IMR-90 (cell line): ENCODE measurements at regions not wholly inside any gene's neighbourhood (a gene's known extent, or its start where the extent isn't known, plus 50 kb on each side); places are given as distances from the start of the nearest gene placed in this dataset.

Experiments
- ATAC-seq: fragments of 200-7000 bp; cut with Tn5 transposase; 2 replicates; pipeline ENCODE4 v1.9.1; 2020; ENCODE audit warnings: low read depth, mild to moderate bottlenecking, moderate library complexity
- BruUV-seq: library from RNA; stranded (reverse); fragments of 400-500 nt; replicated peaks from 2 replicates; lab custom pipeline; 2021; lab: Mats Ljungman, UMichigan
- CTCF ChIA-PET: fragments of 300-600 bp; formaldehyde crosslinking; extraction: SDS; loops from one replicate; lab custom pipeline; 2021; ENCODE audit warnings: antibody characterized with exemption; lab: Yijun Ruan, JAX
- POLR2A ChIA-PET: fragments of 300-600 bp; sonication (Branson Sonifier 250); formaldehyde crosslinking; loops from one replicate; lab custom pipeline; 2022; ENCODE audit warnings: antibody characterized with exemption; ENCODE audit not compliant: unreplicated experiment; lab: Charles Lee
- DNase-seq: peaks from one replicate; pipeline ENCODE4 v3.0.0; 2013
- H2AFZ ChIP-seq: replicated peaks from 2 replicates; pipeline ENCODE3; 2013; ENCODE audit warnings: low read length, mild to moderate bottlenecking; ENCODE audit not compliant: poor library complexity
- H2AK5ac ChIP-seq: 2 replicates; pipeline ENCODE4 v1.6.1; 2013; ENCODE audit warnings: low read depth, low read length, inconsistent platforms
- H2AK9ac ChIP-seq: replicated peaks from 2 replicates; pipeline ENCODE3; 2013; ENCODE audit warnings: mild to moderate bottlenecking, low read depth, low read length, moderate library complexity; ENCODE audit not compliant: poor library complexity
- H2BK120ac ChIP-seq: 2 replicates; pipeline ENCODE4 v1.6.1; 2013; ENCODE audit warnings: low read depth, low read length, inconsistent platforms
- H2BK15ac ChIP-seq: 3 replicates; pipeline ENCODE4 v1.6.1; 2013; ENCODE audit warnings: low read depth, low read length, inconsistent platforms
- H2BK20ac ChIP-seq: 2 replicates; pipeline ENCODE4 v1.6.1; 2013; ENCODE audit warnings: low read depth, mild to moderate bottlenecking, inconsistent platforms, low read length, moderate library complexity
- H2BK5ac ChIP-seq: 2 replicates; pipeline ENCODE4 v1.6.1; 2013; ENCODE audit warnings: mild to moderate bottlenecking, low read depth, low read length, inconsistent platforms; ENCODE audit not compliant: poor library complexity, severe bottlenecking
- H3K14ac ChIP-seq: replicated peaks from 2 replicates; pipeline ENCODE4 v1.6.1; 2013; ENCODE audit warnings: low read depth, low read length, inconsistent platforms
- H3K18ac ChIP-seq: 2 replicates; pipeline ENCODE4 v1.6.1; 2013; ENCODE audit warnings: low read depth, low read length, control low read depth
- H3K23ac ChIP-seq: 2 replicates; pipeline ENCODE4 v1.6.1; 2013; ENCODE audit warnings: low read depth, low read length, inconsistent platforms
- H3K27ac ChIP-seq: 2 replicates; pipeline ENCODE4 v1.5.1; 2013; ENCODE audit warnings: mild to moderate bottlenecking, control low read depth, low read length; ENCODE audit not compliant: insufficient read depth
- H3K27me3 ChIP-seq: 2 replicates; pipeline ENCODE4 v1.6.1; 2013; ENCODE audit warnings: low read length; ENCODE audit not compliant: control insufficient read depth, insufficient read depth
- H3K36me3 ChIP-seq: 2 replicates; pipeline ENCODE4 v1.6.1; 2013; ENCODE audit warnings: low read length, mixed read lengths; ENCODE audit not compliant: control insufficient read depth, insufficient read depth
- H3K4ac ChIP-seq: 2 replicates; pipeline ENCODE4 v1.6.1; 2013; ENCODE audit warnings: low read depth, low read length, inconsistent platforms
- H3K4me1 ChIP-seq: 2 replicates; pipeline ENCODE4 v1.6.1; 2013; ENCODE audit warnings: low read length, mixed read lengths; ENCODE audit not compliant: control insufficient read depth, insufficient read depth
- H3K4me2 ChIP-seq: 2 replicates; pipeline ENCODE4 v1.6.1; 2013; ENCODE audit warnings: low read depth, mild to moderate bottlenecking, control low read depth, low read length, moderate library complexity
- H3K4me3 ChIP-seq: 2 replicates; pipeline ENCODE4 v1.5.1; 2013; ENCODE audit warnings: low read depth, mild to moderate bottlenecking, control low read depth, low read length, moderate library complexity; ENCODE audit not compliant: insufficient read depth
- H3K56ac ChIP-seq: 2 replicates; pipeline ENCODE4 v1.6.1; 2013; ENCODE audit warnings: low read length, inconsistent platforms; ENCODE audit not compliant: insufficient read depth; ENCODE audit errors: extremely low read depth
- H3K79me1 ChIP-seq, 2 experiments: 2 replicates each; pipeline ENCODE4 v1.6.1; 2013; ENCODE audit warnings: low read length in 2 of 2, inconsistent platforms in 1 of 2, low read depth in 1 of 2
- H3K9ac ChIP-seq: 2 replicates; pipeline ENCODE4 v1.6.1; 2013; ENCODE audit warnings: low read depth, low read length, control low read depth
- H3K9me1 ChIP-seq: 2 replicates; pipeline ENCODE4 v1.6.1; 2013; ENCODE audit warnings: low read length, inconsistent platforms; ENCODE audit not compliant: insufficient read depth
- H3K9me3 ChIP-seq: 2 replicates; pipeline ENCODE4 v1.6.1; 2013; ENCODE audit warnings: low read length; ENCODE audit not compliant: control insufficient read depth, insufficient read depth
- H4K20me1 ChIP-seq: 2 replicates; pipeline ENCODE4 v1.6.1; 2013; ENCODE audit warnings: low read length, inconsistent platforms; ENCODE audit not compliant: insufficient read depth
- H4K5ac ChIP-seq: 2 replicates; pipeline ENCODE4 v1.6.1; 2013; ENCODE audit warnings: mild to moderate bottlenecking, low read depth, low read length, control low read depth
- H4K8ac ChIP-seq, 2 experiments: 2 replicates each; pipeline ENCODE4 v1.6.1; 2013; ENCODE audit warnings: low read depth in 2 of 2, low read length in 2 of 2, control low read depth in 1 of 2, inconsistent platforms in 1 of 2
- H4K91ac ChIP-seq: 2 replicates; pipeline ENCODE4 v1.6.1; 2013; ENCODE audit warnings: low read depth, low read length, inconsistent platforms; ENCODE audit not compliant: insufficient read depth
- BHLHE40 ChIP-seq: fragments of 150-350 bp; IDR thresholded peaks from 2 replicates; pipeline ENCODE4 v1.6.1; 2016; ENCODE audit warnings: mild to moderate bottlenecking, low read depth, low read length
- CHD1 ChIP-seq: IDR thresholded peaks from 2 replicates; pipeline ENCODE4 v1.6.1; 2012; ENCODE audit warnings: low read depth, low read length, improper control_type of control experiment
- CTCF ChIP-seq: conservative IDR thresholded peaks from 2 replicates; pipeline ENCODE4 v1.5.1; 2012; ENCODE audit warnings: mild to moderate bottlenecking, low read depth, low read length, improper control_type of control experiment
- ELK1 ChIP-seq: fragments of 150-350 bp; IDR thresholded peaks from 2 replicates; pipeline ENCODE4 v1.6.1; 2016; ENCODE audit warnings: low read depth, mild to moderate bottlenecking, low read length, moderate library complexity, borderline replicate concordance
- FOS ChIP-seq: fragments of 150-350 bp; IDR thresholded peaks from 2 replicates; pipeline ENCODE4 v1.6.1; 2016; ENCODE audit warnings: low read depth, low read length
- MAZ ChIP-seq: IDR thresholded peaks from 2 replicates; pipeline ENCODE4 v1.6.1; 2012; ENCODE audit warnings: low read depth, mild to moderate bottlenecking, low read length, improper control_type of control experiment, moderate library complexity, borderline replicate concordance
- MXI1 ChIP-seq: IDR thresholded peaks from 2 replicates; pipeline ENCODE4 v1.6.1; 2012; ENCODE audit warnings: low read depth, mild to moderate bottlenecking, low read length, moderate library complexity, borderline replicate concordance
- NFE2L2 ChIP-seq: fragments of 150-350 bp; IDR thresholded peaks from 2 replicates; pipeline ENCODE4 v1.6.1; 2016; ENCODE audit warnings: low read depth, mild to moderate bottlenecking, low read length
- POLR2A ChIP-seq: IDR thresholded peaks from 2 replicates; pipeline ENCODE4 v1.6.1; 2012; ENCODE audit warnings: mild to moderate bottlenecking, low read depth, low read length
- RAD21 ChIP-seq: IDR thresholded peaks from 2 replicates; pipeline ENCODE4 v1.6.1; 2012; ENCODE audit warnings: low read length, improper control_type of control experiment
- RCOR1 ChIP-seq: IDR thresholded peaks from 2 replicates; pipeline ENCODE4 v1.6.1; 2012; ENCODE audit warnings: mild to moderate bottlenecking, low read length, improper control_type of control experiment; ENCODE audit not compliant: insufficient replicate concordance
- RFX5 ChIP-seq: IDR thresholded peaks from 2 replicates; pipeline ENCODE4 v1.8.0; 2012; ENCODE audit warnings: low read depth, mild to moderate bottlenecking, low read length, moderate library complexity
- SMC3 ChIP-seq: fragments of 150-350 bp; IDR thresholded peaks from 2 replicates; pipeline ENCODE4 v1.6.1; 2016; ENCODE audit warnings: low read depth, mild to moderate bottlenecking, antibody characterized with exemption, low read length, moderate library complexity
- USF2 ChIP-seq: fragments of 150-350 bp; IDR thresholded peaks from 2 replicates; pipeline ENCODE4 v1.6.1; 2017; ENCODE audit warnings: mild to moderate bottlenecking, antibody characterized with exemption, low read length, low read depth
- WGBS, 2 experiments: methylation state at CpG; one replicate each; pipeline versions ENCODE4 v1.1.5 to v1.1.7; 2013; ENCODE audit warnings: missing lambda C conversion rate in 2 of 2; ENCODE audit not compliant: insufficient read length in 1 of 2; ENCODE audit errors: extremely low coverage in 2 of 2; 5-methylcytosine and 5-hydroxymethylcytosine counted together
- dilution Hi-C: fragments of 300-500 bp; cut with HindIII; formaldehyde crosslinking; loops from one replicate; pipeline ENCODE4 v1.14.3; 2018; ENCODE audit warnings: low sequenced_read_pairs; ENCODE audit not compliant: unreplicated experiment
- in situ Hi-C: fragments of 300-500 bp; cut with MboI; formaldehyde crosslinking; loops from 3 replicates; pipeline ENCODE4 v1.14.3; 2019; ENCODE audit warnings: low sequenced_read_pairs, inconsistent platforms, mixed read lengths
- intact Hi-C: fragments of 100-400 bp; cut with micrococcal nuclease; formaldehyde crosslinking; loops from 2 replicates; pipeline ENCODE4 v1.10.0; 2022

GRCh38 chr5:109589986-109590385 is 99.7 kb upstream of the MAN2A1 start:
- ATAC-seq (no peak), DNase-seq (no peak)
- Histone ChIP-seq H3K9ac (no peak overlapping the region), H3K9me1 (no peaks in the 10 kb centered on the region), H3K9me3 (no peaks in the 10 kb centered on the region), H3K27me3 (no peaks in the 10 kb centered on the region), H3K4me2 (no peak overlapping the region), H4K5ac (no peak overlapping the region), H3K14ac (no peak overlapping the region), H3K36me3 (no peaks in the 10 kb centered on the region), H2AK5ac (no peak overlapping the region), H3K18ac (no peak overlapping the region), H3K27ac (no peak overlapping the region), H2BK120ac (no peak overlapping the region), H2BK5ac (no peak overlapping the region), H4K20me1 (no peaks in the 10 kb centered on the region), H3K4ac (no peak overlapping the region), H4K8ac (no peak overlapping the region), H2BK15ac (no peak overlapping the region), H2AK9ac (no peak overlapping the region), H3K56ac (no peak overlapping the region), H3K79me1 (no peaks in the 10 kb centered on the region), H2BK20ac (no peak overlapping the region), H3K23ac (no peak overlapping the region), H4K91ac (no peak overlapping the region), H3K4me1 (no peaks in the 10 kb centered on the region), H3K4me3 (no peak overlapping the region), H2AFZ (no peak overlapping the region)
- TF ChIP-seq ELK1: no peak
- no peak for TF ChIP-seq MXI1
- TF ChIP-seq USF2: no peak
- no peak for TF ChIP-seq POLR2A
- TF ChIP-seq NFE2L2: no peak
- TF ChIP-seq RCOR1: no peak
- TF ChIP-seq CHD1: no peak
- no peak for TF ChIP-seq FOS
- no peak for TF ChIP-seq MAZ
- no peak for TF ChIP-seq RFX5
- no peak for TF ChIP-seq CTCF
- no peak for TF ChIP-seq RAD21
- TF ChIP-seq BHLHE40: no peak
- TF ChIP-seq SMC3: no peak
- in situ Hi-C loops: no loop called here
- no CpG with 5 or more reads among the region's 4 CpGs for WGBS, 2 experiments
- no TSS peak for BruUV-seq
- dilution Hi-C loops: no loop called here
- intact Hi-C loops: no loop called here
- CTCF ChIA-PET: no interaction called here
- POLR2A ChIA-PET: no interaction called here
